ENCODE measurements at regions not wholly inside any gene's neighbourhood (a gene's known extent, or its start where the extent isn't known, plus 50 kb on each side); places are given as distances from the start of the nearest gene placed in this dataset.
"Not testable (repeated sequence)": the region's sequence is repeated elsewhere in the genome, so short reads cannot be mapped to it uniquely, and the experiment has no call there.

DNA sequence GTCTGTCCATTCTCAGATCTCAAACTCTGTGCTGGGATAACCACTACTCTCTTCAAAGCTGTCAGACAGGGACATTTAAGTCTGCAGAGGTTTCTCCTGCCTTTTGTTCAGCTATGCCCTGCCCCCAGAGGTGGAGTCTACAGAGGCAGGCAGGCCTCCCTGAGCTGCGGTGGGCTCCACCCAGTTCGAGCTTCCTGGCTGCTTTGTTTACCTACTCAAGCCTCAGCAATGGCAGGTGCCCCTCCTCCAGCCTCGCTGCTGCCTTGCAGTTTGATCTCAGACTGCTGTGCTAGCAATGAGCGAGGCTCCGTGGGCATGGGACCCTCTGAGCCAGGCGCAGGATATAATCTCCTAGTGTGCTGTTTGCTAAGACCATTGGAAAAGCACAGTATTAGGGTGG, 53.1 kb upstream of the HUNK start:
- not testable (repeated sequence) for H3K4me3 ChIP-seq (ENCODE audit: low read depth, low read length)

DNA sequence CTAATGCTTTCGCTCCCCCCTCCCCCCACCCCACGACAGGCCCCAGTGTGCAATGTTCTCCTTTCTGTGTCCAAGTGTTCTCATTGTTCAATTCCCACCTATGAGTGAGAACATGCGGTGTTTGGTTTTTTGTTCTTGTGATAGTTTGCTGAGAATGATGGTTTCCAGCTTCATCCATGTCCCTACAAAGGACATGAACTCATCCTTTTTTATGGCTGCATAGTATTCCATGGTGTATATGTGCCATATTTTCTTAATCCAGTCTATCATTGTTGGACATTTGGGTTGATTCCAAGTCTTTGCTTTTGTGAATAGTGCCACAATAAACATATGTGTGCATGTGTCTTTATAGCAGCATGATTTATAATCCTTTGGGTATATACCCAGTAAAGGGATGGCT, 58.5 kb upstream of the HUNK start:
- H3K4me3 ChIP-seq (ENCODE audit: low read depth, low read length): not testable (repeated sequence)

DNA sequence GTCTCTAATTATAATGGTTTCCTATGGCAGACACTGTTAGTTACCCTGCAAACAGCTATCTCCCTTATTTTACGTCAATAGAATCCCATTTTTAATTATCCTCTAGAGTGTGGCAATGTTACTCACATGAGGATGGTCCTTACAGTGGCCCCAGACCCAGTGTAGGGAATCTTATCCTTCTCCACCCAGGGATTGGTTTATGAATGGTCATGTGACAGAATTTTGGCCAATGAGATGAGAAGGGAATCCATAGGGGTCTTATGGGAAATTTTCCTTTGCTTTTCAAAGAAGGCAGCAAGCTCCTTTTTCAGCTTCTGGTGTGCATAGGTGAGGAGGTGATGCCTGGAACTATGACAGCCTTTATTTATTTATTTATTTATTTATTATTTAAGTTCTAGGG, 59.0 kb upstream of the HUNK start:
- TF ChIP-seq CTCF (IDR thresholded peaks at IDR 0.05; ENCODE audit: low read depth, low read length): no peak
- H3K4me3 ChIP-seq (ENCODE audit: low read depth, low read length): no peak overlapping the region

- TF ChIP-seq CTCF (IDR thresholded peaks at IDR 0.05; ENCODE audit: low read depth, low read length): no peak
- H3K4me3 ChIP-seq (ENCODE audit: low read depth, low read length): no peak overlapping the region
Measured at GRCh38 chr21:31804008-31804394, 68.8 kb upstream of the HUNK start.

DNA sequence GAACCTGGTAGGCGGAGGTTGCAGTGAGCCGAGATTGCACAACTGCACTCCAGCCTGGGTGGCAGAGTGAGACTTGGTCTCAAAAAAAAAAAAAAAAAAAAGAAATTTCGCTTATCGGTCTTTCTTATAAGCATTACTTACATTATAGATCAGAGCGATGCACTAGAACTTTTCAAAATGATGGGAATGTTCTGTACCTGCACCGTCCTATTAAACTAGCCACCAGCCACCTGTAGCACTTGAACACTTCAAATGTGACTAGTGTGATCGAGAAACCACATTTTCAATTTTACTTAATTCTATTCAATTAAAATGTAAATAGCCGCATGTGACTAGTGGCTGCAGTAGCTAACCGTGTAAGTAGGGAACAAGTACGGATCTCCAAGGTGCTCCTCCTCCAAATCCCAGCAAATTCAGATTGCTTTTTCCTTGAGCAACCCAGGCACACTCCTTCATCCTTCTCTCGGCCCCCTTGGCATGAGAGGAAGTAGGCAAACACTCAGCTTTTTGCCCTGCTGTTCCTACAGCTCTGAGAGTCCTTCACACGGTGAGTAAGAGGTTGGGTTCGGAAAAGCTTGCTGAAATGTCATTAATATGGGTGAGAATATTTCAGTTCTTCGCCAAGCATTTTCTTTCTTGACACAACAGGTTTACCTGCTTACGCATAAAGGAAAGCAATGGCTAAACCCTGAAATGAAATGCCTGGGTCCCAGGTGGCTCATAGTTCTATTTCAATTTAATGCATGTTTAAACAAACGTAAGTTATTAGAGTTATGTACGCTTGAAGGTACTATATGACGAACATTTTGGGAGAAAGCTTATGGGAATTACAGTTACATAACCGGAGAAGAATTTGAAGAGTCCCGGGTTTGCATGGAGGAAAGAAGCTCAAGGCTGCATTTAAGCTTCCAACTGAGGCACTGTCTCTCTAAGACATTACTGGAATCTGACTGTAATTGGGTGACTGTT, 69.5 kb upstream of the HUNK start:
- TF ChIP-seq CTCF (IDR thresholded peaks at IDR 0.05; ENCODE audit: low read depth, low read length): no peak
- no peak overlapping the region for H3K4me3 ChIP-seq (ENCODE audit: low read depth, low read length)

DNA sequence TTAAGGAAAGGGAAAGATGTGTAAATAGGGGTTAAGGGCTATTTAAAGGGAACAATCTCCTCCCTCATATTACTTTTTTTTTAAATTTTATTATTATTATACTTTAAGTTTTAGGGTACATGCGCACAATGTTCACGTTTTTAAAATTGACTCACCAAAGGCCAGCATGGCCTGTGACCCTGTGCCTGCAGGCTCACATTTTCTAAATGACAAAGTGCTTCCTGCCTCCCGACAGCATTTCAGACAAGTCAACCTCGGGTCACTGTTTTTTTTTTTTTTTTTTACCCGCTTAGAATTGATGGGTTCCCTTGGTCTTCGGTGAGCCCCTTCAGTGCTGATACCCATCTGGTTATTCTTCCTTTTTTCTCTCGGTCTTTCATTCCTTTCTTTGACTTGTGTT, 70.4 kb upstream of the SCAF4 start:
- no peak overlapping the region for H3K4me3 ChIP-seq (ENCODE audit: low read depth, low read length)
- TF ChIP-seq CTCF (IDR thresholded peaks at IDR 0.05; ENCODE audit: low read depth, low read length): no peak

- no peak for TF ChIP-seq CTCF (IDR thresholded peaks at IDR 0.05; ENCODE audit: low read depth, low read length)
- H3K4me3 ChIP-seq (ENCODE audit: low read depth, low read length): no peak overlapping the region
Measured at GRCh38 chr21:31801551-31802219, 69.8 kb upstream of the SCAF4 start.

- no peak overlapping the region for H3K4me3 ChIP-seq (ENCODE audit: low read depth, low read length)
- no peak for TF ChIP-seq CTCF (IDR thresholded peaks at IDR 0.05; ENCODE audit: low read depth, low read length)
Measured at GRCh38 chr21:31798842-31799704, 67.2 kb upstream of the SCAF4 start.

Measured in WI38 (cell line).